ENCODE measurements at regions not wholly inside any gene's neighbourhood (a gene's known extent, or its start where the extent isn't known, plus 50 kb on each side); places are given as distances from the start of the nearest gene placed in this dataset.

GRCh38 chr12:98243190-98243589, 272.2 kb upstream of the TMPO start:
- TF ChIP-seq CTCF (IDR thresholded peaks at IDR 0.05), result no peak
- no peak for TF ChIP-seq POLR2A (IDR thresholded peaks at IDR 0.05)

All from thyroid gland (tissue), 4 donors.